NCI-H187 (cell line): ENCODE measurements at regions not wholly inside any gene's neighbourhood (a gene's known extent, or its start where the extent isn't known, plus 50 kb on each side); places are given as distances from the start of the nearest gene placed in this dataset.
"Not testable (repeated sequence)": the region's sequence is repeated elsewhere in the genome, so short reads cannot be mapped to it uniquely, and the experiment has no call there.

Experiments
- DNase-seq, 2 experiments: peaks; one replicate each; lab custom pipeline; 2025; lab: John Stamatoyannopoulos, UW

GRCh38 chr17:62150471-62150870, 85.4 kb upstream of the MED13 start:
- DNase-seq, result no peak

GRCh38 chr17:62149961-62150360, 84.9 kb upstream of the MED13 start:
- no peak for DNase-seq

- no peak for DNase-seq
These were observed 82.2 kb upstream of the MED13 start for GRCh38 chr17:62147284-62147683.

- no peak for DNase-seq
These were observed 75.8 kb upstream of the MED13 start for GRCh38 chr17:62140836-62141235.

- DNase-seq, result no peak
These were observed 75.3 kb upstream of the MED13 start for GRCh38 chr17:62140376-62140775.

GRCh38 chr17:62139690-62140354, 74.7 kb upstream of the MED13 start:
- DNase-seq, result not testable (repeated sequence)

- no peak for DNase-seq
These were observed 74.1 kb upstream of the MED13 start for GRCh38 chr17:62139141-62139540.

GRCh38 chr17:62138676-62139121, 73.6 kb upstream of the MED13 start:
- peak in 1 of 2 experiments; percentile 9 for DNase-seq

- not testable (repeated sequence) for DNase-seq
These were observed 72.9 kb upstream of the MED13 start for GRCh38 chr17:62137734-62138624.

GRCh38 chr17:62137013-62137733, 72.1 kb upstream of the MED13 start:
- DNase-seq, result not testable (repeated sequence)

- no peak for DNase-seq
These were observed 70.7 kb upstream of the MED13 start for GRCh38 chr17:62135742-62136141.

- DNase-seq, result not testable (repeated sequence)
These were observed 70.0 kb upstream of the MED13 start for GRCh38 chr17:62135096-62135495.

GRCh38 chr17:62134397-62134796, 69.3 kb upstream of the MED13 start:
- DNase-seq, result no peak

GRCh38 chr17:62131271-62131670, 66.2 kb upstream of the MED13 start:
- not testable (repeated sequence) for DNase-seq

- no peak for DNase-seq
These were observed 65.7 kb upstream of the MED13 start for GRCh38 chr17:62130739-62131138.

- DNase-seq, result no peak
These were observed 61.2 kb upstream of the MED13 start for GRCh38 chr17:62126292-62126691.

GRCh38 chr17:62125307-62125706, 60.2 kb upstream of the MED13 start:
- DNase-seq, result no peak

- DNase-seq, result no peak
These were observed 56.1 kb upstream of the MED13 start for GRCh38 chr17:62121025-62121730.

- DNase-seq, result no peak
These were observed 54.3 kb upstream of the MED13 start for GRCh38 chr17:62119373-62119772.
